Osteoblast (primary cell): ENCODE measurements at regions not wholly inside any gene's neighbourhood (a gene's known extent, or its start where the extent isn't known, plus 50 kb on each side); places are given as distances from the start of the nearest gene placed in this dataset.

Source experiments
- DNase-seq: peaks from one replicate; pipeline ENCODE4 v3.0.0; 2011; ENCODE audit warnings: low spot score, mixed read lengths; ENCODE audit not compliant: insufficient read length; ENCODE audit errors: missing footprints
- H2AFZ ChIP-seq: 2 replicates; pipeline ENCODE4 v1.6.0; 2011; ENCODE audit warnings: mild to moderate bottlenecking, low read length
- H3K27ac ChIP-seq: 2 replicates; pipeline ENCODE4 v1.5.1; 2011; ENCODE audit warnings: mild to moderate bottlenecking, low read depth, low read length, moderate library complexity
- H3K27me3 ChIP-seq: 2 replicates; pipeline ENCODE4 v1.6.0; 2012; ENCODE audit warnings: mild to moderate bottlenecking, control low read depth, inconsistent platforms, low read length, moderate library complexity; ENCODE audit not compliant: insufficient read depth
- H3K36me3 ChIP-seq: 2 replicates; pipeline ENCODE4 v1.5.1; 2011; ENCODE audit warnings: mild to moderate bottlenecking, low read length, control low read depth, moderate library complexity; ENCODE audit not compliant: insufficient read depth
- H3K4me1 ChIP-seq: 2 replicates; pipeline ENCODE4 v1.5.1; 2011; ENCODE audit warnings: mild to moderate bottlenecking, low read length, control low read depth, moderate library complexity; ENCODE audit not compliant: insufficient read depth
- H3K4me2 ChIP-seq: 2 replicates; pipeline ENCODE4 v1.6.0; 2011; ENCODE audit warnings: mild to moderate bottlenecking, low read length; ENCODE audit not compliant: insufficient read depth
- H3K4me3 ChIP-seq: fragments of 200-600 bp; sonication (generic); 3 replicates; pipeline ENCODE4 v1.5.1; 2012; ENCODE audit warnings: mild to moderate bottlenecking, low read length, inconsistent platforms; ENCODE audit not compliant: insufficient read depth
- H3K79me2 ChIP-seq: 2 replicates; pipeline ENCODE4 v1.6.0; 2012; ENCODE audit warnings: mild to moderate bottlenecking, low read length, control low read depth, inconsistent platforms; ENCODE audit not compliant: insufficient read depth
- H3K9me3 ChIP-seq: 2 replicates; pipeline ENCODE4 v1.5.1; 2011; ENCODE audit warnings: low read depth, low read length, control low read depth
- H4K20me1 ChIP-seq: 2 replicates; pipeline ENCODE4 v1.6.0; 2012; ENCODE audit warnings: mild to moderate bottlenecking, low read length, control low read depth; ENCODE audit not compliant: insufficient read depth
- CTCF ChIP-seq: IDR thresholded peaks from 2 replicates; pipeline ENCODE4 v1.5.1; 2011; ENCODE audit warnings: mild to moderate bottlenecking, low read depth, low read length, moderate library complexity; ENCODE audit errors: extremely low read depth

GRCh38 chr13:112207129-112207528 is 140.2 kb downstream of the SOX1 start:
- no peak overlapping the region for H3K4me2 ChIP-seq
- TF ChIP-seq CTCF = no peak
- H4K20me1 ChIP-seq = no peaks in the 10 kb centered on the region
- no peak overlapping the region for H3K4me3 ChIP-seq
- H3K9me3 ChIP-seq = no peaks in the 10 kb centered on the region
- no peaks in the 10 kb centered on the region for H3K79me2 ChIP-seq
- no peaks in the 10 kb centered on the region for H3K4me1 ChIP-seq
- no peak overlapping the region for H3K27ac ChIP-seq
- no peak for DNase-seq
- H3K27me3 ChIP-seq = no peaks in the 10 kb centered on the region
- H2AFZ ChIP-seq = no peak overlapping the region
- H3K36me3 ChIP-seq = no peaks in the 10 kb centered on the region

GRCh38 chr13:112208656-112209055 is 141.7 kb downstream of the SOX1 start:
- Histone ChIP-seq H4K20me1 (no peaks in the 10 kb centered on the region), H3K9me3 (no peaks in the 10 kb centered on the region), H3K4me1 (no peaks in the 10 kb centered on the region), H3K79me2 (no peaks in the 10 kb centered on the region), H3K4me3 (no peak overlapping the region), H3K36me3 (no peaks in the 10 kb centered on the region), H3K27ac (no peak overlapping the region), H3K4me2 (no peak overlapping the region), H2AFZ (no peak overlapping the region), H3K27me3 (no peaks in the 10 kb centered on the region)
- TF ChIP-seq CTCF = no peak
- no peak for DNase-seq

- no peaks in the 10 kb centered on the region for H3K4me1 ChIP-seq
- H3K9me3 ChIP-seq = no peaks in the 10 kb centered on the region
- no peak for DNase-seq
- H3K27me3 ChIP-seq = no peaks in the 10 kb centered on the region
- no peaks in the 10 kb centered on the region for H4K20me1 ChIP-seq
- no peaks in the 10 kb centered on the region for H3K36me3 ChIP-seq
- no peak overlapping the region for H3K4me2 ChIP-seq
- H3K79me2 ChIP-seq = no peaks in the 10 kb centered on the region
- no peak overlapping the region for H3K27ac ChIP-seq
- H3K4me3 ChIP-seq = no peak overlapping the region
- H2AFZ ChIP-seq = no peak overlapping the region
- TF ChIP-seq CTCF = no peak
Observed at GRCh38 chr13:112209266-112209665, 142.3 kb downstream of the SOX1 start.

GRCh38 chr13:112209711-112210110 is 142.8 kb downstream of the SOX1 start:
- no peak for TF ChIP-seq CTCF
- Histone ChIP-seq H3K36me3 (no peaks in the 10 kb centered on the region), H3K27me3 (no peaks in the 10 kb centered on the region), H3K4me3 (no peak overlapping the region), H4K20me1 (no peaks in the 10 kb centered on the region), H2AFZ (no peak overlapping the region), H3K4me2 (no peak overlapping the region), H3K9me3 (no peaks in the 10 kb centered on the region), H3K27ac (no peak overlapping the region), H3K4me1 (no peaks in the 10 kb centered on the region), H3K79me2 (no peaks in the 10 kb centered on the region)
- no peak for DNase-seq
